MCF 10A (cell line): ENCODE measurements at regions not wholly inside any gene's neighbourhood (a gene's known extent, or its start where the extent isn't known, plus 50 kb on each side); places are given as distances from the start of the nearest gene placed in this dataset.
A peak's percentile ranks its signal among the peaks of the same experiment; 100 is the strongest.
"Not testable (repeated sequence)": the region's sequence is repeated elsewhere in the genome, so short reads cannot be mapped to it uniquely, and the experiment has no call there.

Experiments
- BruUV-seq: library from RNA; stranded (reverse); fragments of 400-500 nt; replicated peaks from 2 replicates; lab custom pipeline; 2021; lab: Mats Ljungman, UMichigan
- CTCF ChIA-PET: fragments of 300-600 bp; sonication (Branson Sonifier 250); formaldehyde crosslinking; extraction: SDS; loops from one replicate; lab custom pipeline; 2021; ENCODE audit warnings: antibody characterized with exemption, inconsistent platforms; lab: Yijun Ruan, JAX
- POLR2A ChIA-PET: fragments of 300-600, 350-650 bp; sonication (Branson Sonifier 250); formaldehyde crosslinking; extraction: SDS; loops from one replicate; lab custom pipeline; 2020; ENCODE audit warnings: antibody characterized with exemption, inconsistent platforms; lab: Yijun Ruan, JAX
- DNase-seq: peaks from one replicate; pipeline ENCODE4 v3.0.0-alpha.2; 2018; ENCODE audit not compliant: unreplicated experiment
- H3K27ac Mint-ChIP-seq: one replicate; pipeline ENCODE4 v1.8.0; 2022; ENCODE audit warnings: mild to moderate bottlenecking, low read depth, mixed read lengths; ENCODE audit not compliant: unreplicated experiment
- H3K27me3 Mint-ChIP-seq: one replicate; pipeline ENCODE4 v1.8.0; 2022; ENCODE audit warnings: mixed read lengths; ENCODE audit not compliant: insufficient read depth, unreplicated experiment
- H3K36me3 Mint-ChIP-seq: one replicate; pipeline ENCODE4 v1.8.0; 2022; ENCODE audit warnings: mild to moderate bottlenecking, moderate library complexity, mixed read lengths; ENCODE audit not compliant: insufficient read depth, unreplicated experiment
- H3K4me1 Mint-ChIP-seq: one replicate; pipeline ENCODE4 v1.8.0; 2022; ENCODE audit warnings: mixed read lengths; ENCODE audit not compliant: insufficient read depth, unreplicated experiment
- H3K4me3 Mint-ChIP-seq: one replicate; pipeline ENCODE4 v1.8.0; 2022; ENCODE audit warnings: mild to moderate bottlenecking, moderate library complexity, mixed read lengths; ENCODE audit not compliant: unreplicated experiment
- H3K9me3 Mint-ChIP-seq: one replicate; pipeline ENCODE4 v1.8.0; 2022; ENCODE audit warnings: mixed read lengths; ENCODE audit not compliant: unreplicated experiment
- intact Hi-C: fragments of 100-400 bp; cut with micrococcal nuclease; formaldehyde crosslinking; loops from 2 replicates; pipeline ENCODE4 v1.14.1; 2022
- TF ChIP-seq, protein P1 (sequence below): fragments of 200-600 bp; IDR thresholded peaks from one replicate; pipeline ENCODE4 v1.8.0; 2022; ENCODE audit warnings: antibody characterized with exemption, mild to moderate bottlenecking; ENCODE audit not compliant: unreplicated experiment

GRCh38 chr6:94144807-94145206 lies 725.4 kb upstream of the EPHA7 start:
- H3K27me3 Mint-ChIP-seq, result no peaks in the 10 kb centered on the region
- DNase-seq, result peak; percentile 27
- TF ChIP-seq, protein P1, sequence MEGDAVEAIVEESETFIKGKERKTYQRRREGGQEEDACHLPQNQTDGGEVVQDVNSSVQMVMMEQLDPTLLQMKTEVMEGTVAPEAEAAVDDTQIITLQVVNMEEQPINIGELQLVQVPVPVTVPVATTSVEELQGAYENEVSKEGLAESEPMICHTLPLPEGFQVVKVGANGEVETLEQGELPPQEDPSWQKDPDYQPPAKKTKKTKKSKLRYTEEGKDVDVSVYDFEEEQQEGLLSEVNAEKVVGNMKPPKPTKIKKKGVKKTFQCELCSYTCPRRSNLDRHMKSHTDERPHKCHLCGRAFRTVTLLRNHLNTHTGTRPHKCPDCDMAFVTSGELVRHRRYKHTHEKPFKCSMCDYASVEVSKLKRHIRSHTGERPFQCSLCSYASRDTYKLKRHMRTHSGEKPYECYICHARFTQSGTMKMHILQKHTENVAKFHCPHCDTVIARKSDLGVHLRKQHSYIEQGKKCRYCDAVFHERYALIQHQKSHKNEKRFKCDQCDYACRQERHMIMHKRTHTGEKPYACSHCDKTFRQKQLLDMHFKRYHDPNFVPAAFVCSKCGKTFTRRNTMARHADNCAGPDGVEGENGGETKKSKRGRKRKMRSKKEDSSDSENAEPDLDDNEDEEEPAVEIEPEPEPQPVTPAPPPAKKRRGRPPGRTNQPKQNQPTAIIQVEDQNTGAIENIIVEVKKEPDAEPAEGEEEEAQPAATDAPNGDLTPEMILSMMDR, result no peak
- ChIA-PET POLR2A (no interaction called here), CTCF (no interaction called here)
- H3K36me3 Mint-ChIP-seq, result no peaks in the 10 kb centered on the region
- intact Hi-C loops, result no loop called here
- H3K9me3 Mint-ChIP-seq, result no peaks in the 10 kb centered on the region
- H3K4me1 Mint-ChIP-seq, result no peaks in the 10 kb centered on the region
- no peak overlapping the region for H3K4me3 Mint-ChIP-seq
- no TSS peak for BruUV-seq
- H3K27ac Mint-ChIP-seq, result no peak overlapping the region

- CTCF ChIA-PET, POLR2A ChIA-PET, H3K9me3 Mint-ChIP-seq, DNase-seq, H3K36me3 Mint-ChIP-seq, BruUV-seq, intact Hi-C loops, H3K27ac Mint-ChIP-seq, H3K4me1 Mint-ChIP-seq, H3K4me3 Mint-ChIP-seq: not testable (repeated sequence)
- peaks cover 35% of the 10 kb centered on the region for H3K27me3 Mint-ChIP-seq
These were observed 717.8 kb upstream of the EPHA7 start for GRCh38 chr6:94137178-94137577.

DNA sequence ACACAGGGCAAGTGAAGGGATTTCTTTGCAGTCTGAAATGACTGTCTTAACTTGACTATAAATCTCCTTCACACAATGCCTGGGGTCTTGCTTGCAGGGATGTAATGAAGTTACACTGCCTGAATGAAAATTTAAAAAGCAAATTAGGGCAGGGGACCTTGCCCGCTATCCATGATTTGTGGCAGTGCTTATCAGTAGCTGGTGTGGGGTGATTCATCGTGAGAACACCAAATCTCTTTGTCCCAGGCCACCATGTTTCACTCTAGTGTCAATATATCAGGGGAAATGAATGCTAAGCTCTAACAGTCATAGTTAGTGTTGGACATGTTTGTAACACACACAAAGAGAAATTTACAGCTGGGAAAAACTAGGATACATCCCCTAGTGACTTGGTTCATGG lies 713.7 kb upstream of the EPHA7 start:
- Mint-ChIP-seq H3K4me1 (no peaks in the 10 kb centered on the region), H3K27ac (no peak overlapping the region), H3K36me3 (no peaks in the 10 kb centered on the region), H3K9me3 (no peaks in the 10 kb centered on the region), H3K4me3 (no peak overlapping the region), H3K27me3 (peaks cover 58% of the 10 kb centered on the region)
- ChIA-PET CTCF (interaction anchor here (0.6 to 0.7 kb wide), 2 partner anchors 131 to 456 kb away, joined by 3 read pairs; no protein-coding TSS in a partner anchor), POLR2A (no interaction called here)
- TF ChIP-seq, protein P1, result no peak
- intact Hi-C loops, result no loop called here
- BruUV-seq, result no TSS peak
- no peak for DNase-seq

DNA sequence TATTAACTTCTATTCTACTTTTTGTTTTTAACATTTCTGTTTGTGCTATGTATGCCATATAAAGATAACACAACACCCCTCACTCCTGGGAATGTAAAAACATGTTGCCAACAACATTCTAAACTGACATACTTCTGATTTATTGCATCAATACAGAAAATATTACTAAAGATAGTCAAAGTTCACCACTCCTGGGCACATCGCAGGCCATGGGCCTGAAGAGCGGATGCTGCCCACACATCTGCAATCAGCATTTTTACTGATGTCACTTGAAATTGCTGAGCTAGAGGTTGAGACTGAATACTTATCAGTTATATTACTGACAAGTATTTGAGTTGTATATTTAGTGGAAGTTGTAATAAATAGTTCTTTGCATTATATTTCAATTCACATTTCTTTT lies 711.9 kb upstream of the EPHA7 start:
- intact Hi-C loops, result no loop called here
- H3K4me1 Mint-ChIP-seq, result no peaks in the 10 kb centered on the region
- peaks cover 51% of the 10 kb centered on the region for H3K27me3 Mint-ChIP-seq
- no peak overlapping the region for H3K27ac Mint-ChIP-seq
- no peaks in the 10 kb centered on the region for H3K36me3 Mint-ChIP-seq
- BruUV-seq, result no TSS peak
- DNase-seq, result no peak
- ChIA-PET CTCF (no interaction called here), POLR2A (interaction anchor here (1.1 kb wide), 1 partner anchor 766 kb away, joined by 5 read pairs; no protein-coding TSS in a partner anchor)
- no peaks in the 10 kb centered on the region for H3K9me3 Mint-ChIP-seq
- no peak overlapping the region for H3K4me3 Mint-ChIP-seq
- TF ChIP-seq, protein P1, result no peak

DNA sequence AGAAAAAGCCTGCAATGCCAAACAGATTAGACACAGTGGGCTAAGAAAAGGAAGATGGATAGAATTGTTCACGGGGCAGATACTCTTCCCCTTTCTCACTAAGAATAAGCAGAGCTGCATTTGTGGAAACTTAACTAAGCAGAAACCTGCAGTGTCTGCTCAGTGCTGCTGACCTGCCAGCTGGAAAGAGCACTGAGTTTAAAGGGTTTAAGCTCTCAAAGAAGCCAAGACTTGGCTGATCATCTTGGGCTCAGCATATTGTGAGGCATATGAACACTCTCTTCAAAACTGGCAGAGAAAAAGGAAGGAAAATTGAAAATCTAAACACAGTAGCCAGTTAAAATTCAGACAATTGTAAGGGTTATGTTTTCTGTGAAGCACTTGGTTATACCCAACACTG lies 711.1 kb upstream of the EPHA7 start:
- H3K9me3 Mint-ChIP-seq, result no peaks in the 10 kb centered on the region
- H3K4me1 Mint-ChIP-seq, result no peaks in the 10 kb centered on the region
- ChIA-PET CTCF (interaction anchor here (0.5 kb wide), 1 partner anchor 1823 kb away, joined by 6 read pairs; no protein-coding TSS in a partner anchor), POLR2A (interaction anchor here (0.6 kb wide), 1 partner anchor 1092 kb away, joined by 3 read pairs; no protein-coding TSS in a partner anchor)
- H3K4me3 Mint-ChIP-seq, result no peak overlapping the region
- H3K27ac Mint-ChIP-seq, result no peak overlapping the region
- no peaks in the 10 kb centered on the region for H3K36me3 Mint-ChIP-seq
- peaks cover 46% of the 10 kb centered on the region for H3K27me3 Mint-ChIP-seq
- DNase-seq, result no peak
- TF ChIP-seq, protein P1, result no peak
- intact Hi-C loops, result no loop called here
- no TSS peak for BruUV-seq
